HEK293 (cell line): ENCODE measurements at regions not wholly inside any gene's neighbourhood (a gene's known extent, or its start where the extent isn't known, plus 50 kb on each side); places are given as distances from the start of the nearest gene placed in this dataset.

ENCODE experiments used
- GLIS1 ChIP-seq: fragments of 450-650 bp; formaldehyde crosslinking; IDR thresholded peaks from 2 replicates; pipeline ENCODE4 v1.5.1; 2016; ENCODE audit warnings: missing biosample characterization, missing genetic modification characterization
- HOXC10 ChIP-seq: sonication (generic); formaldehyde crosslinking; IDR thresholded peaks from 2 replicates; pipeline ENCODE4 v1.8.1; 2023; ENCODE audit warnings: mild to moderate bottlenecking, missing genetic modification reagents
- MYNN ChIP-seq: fragments of 450-650 bp; formaldehyde crosslinking; IDR thresholded peaks from 2 replicates; pipeline ENCODE4 v1.5.1; 2016; ENCODE audit warnings: missing biosample characterization, missing genetic modification characterization, borderline replicate concordance
- OSR2 ChIP-seq: fragments of 450-650 bp; formaldehyde crosslinking; IDR thresholded peaks from 2 replicates; pipeline ENCODE4 v1.5.1; 2016; ENCODE audit warnings: missing biosample characterization, missing genetic modification characterization
- OVOL3 ChIP-seq: fragments of 450-650 bp; formaldehyde crosslinking; IDR thresholded peaks from 2 replicates; pipeline ENCODE4 v1.5.1; 2016; ENCODE audit warnings: missing biosample characterization, missing genetic modification characterization
- PRDM4 ChIP-seq: fragments of 450-650 bp; formaldehyde crosslinking; IDR thresholded peaks from 2 replicates; pipeline ENCODE4 v1.5.1; 2017; ENCODE audit warnings: missing biosample characterization, missing genetic modification characterization
- SP7 ChIP-seq: fragments of 450-650 bp; formaldehyde crosslinking; IDR thresholded peaks from 2 replicates; pipeline ENCODE4 v1.5.1; 2016; ENCODE audit warnings: missing biosample characterization, missing genetic modification characterization
- ZBTB49 ChIP-seq: fragments of 450-650 bp; formaldehyde crosslinking; IDR thresholded peaks from 2 replicates; pipeline ENCODE4 v1.5.1; 2016; ENCODE audit warnings: missing biosample characterization, missing genetic modification characterization, low read depth
- ZFP37 ChIP-seq: fragments of 450-650 bp; formaldehyde crosslinking; IDR thresholded peaks from 2 replicates; pipeline ENCODE4 v1.5.1; 2016; ENCODE audit warnings: missing biosample characterization, missing genetic modification characterization
- ZNF114 ChIP-seq: fragments of 450-650 bp; formaldehyde crosslinking; IDR thresholded peaks from 2 replicates; pipeline ENCODE4 v1.5.0; 2017; ENCODE audit warnings: missing biosample characterization, missing genetic modification characterization
- ZNF132 ChIP-seq: fragments of 450-650 bp; formaldehyde crosslinking; IDR thresholded peaks from 2 replicates; pipeline ENCODE4 v1.5.1; 2017; ENCODE audit warnings: missing biosample characterization, missing genetic modification characterization, borderline replicate concordance
- ZNF157 ChIP-seq: fragments of 450-650 bp; formaldehyde crosslinking; IDR thresholded peaks from 2 replicates; pipeline ENCODE4 v1.5.1; 2016; ENCODE audit warnings: missing biosample characterization, missing genetic modification characterization
- ZNF174 ChIP-seq: fragments of 450-650 bp; formaldehyde crosslinking; IDR thresholded peaks from 2 replicates; pipeline ENCODE4 v1.5.0; 2017; ENCODE audit warnings: missing biosample characterization, mild to moderate bottlenecking, missing genetic modification characterization
- ZNF324 ChIP-seq: fragments of 450-650 bp; formaldehyde crosslinking; IDR thresholded peaks from 2 replicates; pipeline ENCODE4 v1.5.1; 2016; ENCODE audit warnings: missing biosample characterization, missing genetic modification characterization
- ZNF404 ChIP-seq: fragments of 450-650 bp; formaldehyde crosslinking; IDR thresholded peaks from 2 replicates; pipeline ENCODE4 v1.5.1; 2017; ENCODE audit warnings: missing biosample characterization, missing genetic modification characterization
- ZNF423 ChIP-seq: fragments of 450-650 bp; formaldehyde crosslinking; IDR thresholded peaks from 2 replicates; pipeline ENCODE4 v1.5.1; 2016; ENCODE audit warnings: missing biosample characterization, missing genetic modification characterization
- ZNF433 ChIP-seq: fragments of 450-650 bp; formaldehyde crosslinking; IDR thresholded peaks from 2 replicates; pipeline ENCODE4 v1.5.1; 2016; ENCODE audit warnings: missing biosample characterization, missing genetic modification characterization, low read depth
- ZNF501 ChIP-seq: fragments of 450-650 bp; formaldehyde crosslinking; IDR thresholded peaks from 2 replicates; pipeline ENCODE4 v1.5.1; 2016; ENCODE audit warnings: missing biosample characterization, missing genetic modification characterization
- ZNF529 ChIP-seq: fragments of 450-650 bp; formaldehyde crosslinking; IDR thresholded peaks from 2 replicates; pipeline ENCODE4 v1.5.1; 2017; ENCODE audit warnings: missing genetic modification characterization, missing biosample characterization; ENCODE audit not compliant: insufficient replicate concordance
- ZNF544 ChIP-seq: fragments of 450-650 bp; formaldehyde crosslinking; IDR thresholded peaks from 2 replicates; pipeline ENCODE4 v1.5.0; 2017; ENCODE audit warnings: missing biosample characterization, missing genetic modification characterization
- ZNF549 ChIP-seq: fragments of 450-650 bp; IDR thresholded peaks from 2 replicates; pipeline ENCODE4 v1.5.1; 2018; ENCODE audit warnings: missing biosample characterization, missing genetic modification characterization, mild to moderate bottlenecking, inconsistent platforms, moderate library complexity
- ZNF600 ChIP-seq: fragments of 450-650 bp; formaldehyde crosslinking; IDR thresholded peaks from 2 replicates; pipeline ENCODE4 v1.5.1; 2016; ENCODE audit warnings: missing biosample characterization, missing genetic modification characterization
- ZNF704 ChIP-seq: fragments of 450-650 bp; formaldehyde crosslinking; IDR thresholded peaks from 2 replicates; pipeline ENCODE4 v1.5.1; 2016; ENCODE audit warnings: missing biosample characterization, missing genetic modification characterization
- ZNF785 ChIP-seq: fragments of 450-650 bp; formaldehyde crosslinking; IDR thresholded peaks from 2 replicates; pipeline ENCODE4 v1.5.1; 2016; ENCODE audit warnings: missing biosample characterization, missing genetic modification characterization
- ZNF843 ChIP-seq: fragments of 450-650 bp; formaldehyde crosslinking; IDR thresholded peaks from 2 replicates; pipeline ENCODE4 v1.5.1; 2016; ENCODE audit warnings: missing biosample characterization, missing genetic modification characterization
- TF ChIP-seq, protein P1 (sequence below): fragments of 450-650 bp; formaldehyde crosslinking; IDR thresholded peaks from 2 replicates; pipeline ENCODE4 v1.5.1; 2016; ENCODE audit warnings: missing biosample characterization, missing genetic modification characterization
- TF ChIP-seq, protein P2 (sequence below): fragments of 450-650 bp; formaldehyde crosslinking; IDR thresholded peaks from 2 replicates; pipeline ENCODE4 v1.5.0; 2017; ENCODE audit warnings: missing biosample characterization, missing genetic modification characterization, borderline replicate concordance
- TF ChIP-seq, protein P3 (sequence below): fragments of 450-650 bp; formaldehyde crosslinking; IDR thresholded peaks from 2 replicates; pipeline ENCODE4 v1.5.1; 2017; ENCODE audit warnings: missing biosample characterization, mild to moderate bottlenecking, missing genetic modification characterization, moderate library complexity

- TF ChIP-seq PRDM4 (tag by site-specific recombination) (peak; percentile 70), SP7 (tag by site-specific recombination) (peak; percentile 99), ZNF704 (no peak), OSR2 (tag by site-specific recombination) (peak; percentile 73), ZNF324 (no peak), ZNF843 (tag by site-specific recombination) (peak; percentile 88), ZNF157 (tag by site-specific recombination) (no peak), HOXC10 (CRISPR knock-in tag) (no peak), ZNF501 (no peak), ZNF785 (no peak), ZFP37 (peak; percentile 26; the same call in 1 of the 2 replicates), ZNF114 (tag by site-specific recombination) (no peak), GLIS1 (peak; percentile 63), ZNF529 (no peak), ZNF423 (tag by site-specific recombination) (no peak), ZBTB49 (tag by site-specific recombination) (no peak), MYNN (tag by site-specific recombination) (no peak), OVOL3 (no peak), ZNF174 (tag by site-specific recombination) (no peak), ZNF404 (no peak), ZNF600 (tag by site-specific recombination) (no peak), ZNF544 (tag by site-specific recombination) (no peak), ZNF549 (tag by site-specific recombination) (no peak), ZNF132 (no peak), ZNF433 (no peak)
- TF ChIP-seq, protein P1, sequence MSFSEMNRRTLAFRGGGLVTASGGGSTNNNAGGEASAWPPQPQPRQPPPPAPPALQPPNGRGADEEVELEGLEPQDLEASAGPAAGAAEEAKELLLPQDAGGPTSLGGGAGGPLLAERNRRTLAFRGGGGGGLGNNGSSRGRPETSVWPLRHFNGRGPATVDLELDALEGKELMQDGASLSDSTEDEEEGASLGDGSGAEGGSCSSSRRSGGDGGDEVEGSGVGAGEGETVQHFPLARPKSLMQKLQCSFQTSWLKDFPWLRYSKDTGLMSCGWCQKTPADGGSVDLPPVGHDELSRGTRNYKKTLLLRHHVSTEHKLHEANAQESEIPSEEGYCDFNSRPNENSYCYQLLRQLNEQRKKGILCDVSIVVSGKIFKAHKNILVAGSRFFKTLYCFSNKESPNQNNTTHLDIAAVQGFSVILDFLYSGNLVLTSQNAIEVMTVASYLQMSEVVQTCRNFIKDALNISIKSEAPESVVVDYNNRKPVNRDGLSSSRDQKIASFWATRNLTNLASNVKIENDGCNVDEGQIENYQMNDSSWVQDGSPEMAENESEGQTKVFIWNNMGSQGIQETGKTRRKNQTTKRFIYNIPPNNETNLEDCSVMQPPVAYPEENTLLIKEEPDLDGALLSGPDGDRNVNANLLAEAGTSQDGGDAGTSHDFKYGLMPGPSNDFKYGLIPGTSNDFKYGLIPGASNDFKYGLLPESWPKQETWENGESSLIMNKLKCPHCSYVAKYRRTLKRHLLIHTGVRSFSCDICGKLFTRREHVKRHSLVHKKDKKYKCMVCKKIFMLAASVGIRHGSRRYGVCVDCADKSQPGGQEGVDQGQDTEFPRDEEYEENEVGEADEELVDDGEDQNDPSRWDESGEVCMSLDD (tag by site-specific recombination): no peak
- TF ChIP-seq, protein P2, sequence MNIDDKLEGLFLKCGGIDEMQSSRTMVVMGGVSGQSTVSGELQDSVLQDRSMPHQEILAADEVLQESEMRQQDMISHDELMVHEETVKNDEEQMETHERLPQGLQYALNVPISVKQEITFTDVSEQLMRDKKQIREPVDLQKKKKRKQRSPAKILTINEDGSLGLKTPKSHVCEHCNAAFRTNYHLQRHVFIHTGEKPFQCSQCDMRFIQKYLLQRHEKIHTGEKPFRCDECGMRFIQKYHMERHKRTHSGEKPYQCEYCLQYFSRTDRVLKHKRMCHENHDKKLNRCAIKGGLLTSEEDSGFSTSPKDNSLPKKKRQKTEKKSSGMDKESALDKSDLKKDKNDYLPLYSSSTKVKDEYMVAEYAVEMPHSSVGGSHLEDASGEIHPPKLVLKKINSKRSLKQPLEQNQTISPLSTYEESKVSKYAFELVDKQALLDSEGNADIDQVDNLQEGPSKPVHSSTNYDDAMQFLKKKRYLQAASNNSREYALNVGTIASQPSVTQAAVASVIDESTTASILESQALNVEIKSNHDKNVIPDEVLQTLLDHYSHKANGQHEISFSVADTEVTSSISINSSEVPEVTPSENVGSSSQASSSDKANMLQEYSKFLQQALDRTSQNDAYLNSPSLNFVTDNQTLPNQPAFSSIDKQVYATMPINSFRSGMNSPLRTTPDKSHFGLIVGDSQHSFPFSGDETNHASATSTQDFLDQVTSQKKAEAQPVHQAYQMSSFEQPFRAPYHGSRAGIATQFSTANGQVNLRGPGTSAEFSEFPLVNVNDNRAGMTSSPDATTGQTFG (tag by site-specific recombination): no peak
- TF ChIP-seq, protein P3, sequence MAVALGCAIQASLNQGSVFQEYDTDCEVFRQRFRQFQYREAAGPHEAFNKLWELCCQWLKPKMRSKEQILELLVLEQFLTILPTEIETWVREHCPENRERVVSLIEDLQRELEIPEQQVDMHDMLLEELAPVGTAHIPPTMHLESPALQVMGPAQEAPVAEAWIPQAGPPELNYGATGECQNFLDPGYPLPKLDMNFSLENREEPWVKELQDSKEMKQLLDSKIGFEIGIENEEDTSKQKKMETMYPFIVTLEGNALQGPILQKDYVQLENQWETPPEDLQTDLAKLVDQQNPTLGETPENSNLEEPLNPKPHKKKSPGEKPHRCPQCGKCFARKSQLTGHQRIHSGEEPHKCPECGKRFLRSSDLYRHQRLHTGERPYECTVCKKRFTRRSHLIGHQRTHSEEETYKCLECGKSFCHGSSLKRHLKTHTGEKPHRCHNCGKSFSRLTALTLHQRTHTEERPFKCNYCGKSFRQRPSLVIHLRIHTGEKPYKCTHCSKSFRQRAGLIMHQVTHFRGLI (tag by site-specific recombination): no peak
Measured at GRCh38 chr4:25500626-25501316, 123.7 kb downstream of the ANAPC4 start (continued).
